Liver (tissue), 8 donors: ENCODE measurements at regions not wholly inside any gene's neighbourhood (a gene's known extent, or its start where the extent isn't known, plus 50 kb on each side); places are given as distances from the start of the nearest gene placed in this dataset.

Source experiments
- DNase-seq: peaks from one replicate; pipeline ENCODE4 v3.0.0-alpha.2; 2017; ENCODE audit warnings: low spot score
- H3K27ac ChIP-seq, 2 donors: one replicate each; pipeline ENCODE4 v1.7.0; 2013; ENCODE audit warnings: inconsistent platforms in 2 of 2, low read length in 2 of 2, control low read depth in 1 of 2, low read depth in 1 of 2, mild to moderate bottlenecking in 1 of 2
- H3K27me3 ChIP-seq, 4 donors: one replicate each; pipeline versions ENCODE4 v1.6.1 to v1.7.0; 2013; ENCODE audit warnings: low read length in 3 of 4, inconsistent platforms in 1 of 4, mild to moderate bottlenecking in 1 of 4, moderate library complexity in 1 of 4; ENCODE audit not compliant: control insufficient read depth in 4 of 4, insufficient read depth in 4 of 4
- H3K36me3 ChIP-seq, 4 donors: one replicate each; pipeline versions ENCODE4 v1.6.1 to v1.7.0; 2013; ENCODE audit warnings: low read length in 3 of 4, mild to moderate bottlenecking in 3 of 4, low read depth in 1 of 4, moderate library complexity in 1 of 4; ENCODE audit not compliant: control insufficient read depth in 4 of 4, insufficient read depth in 3 of 4
- H3K4me1 ChIP-seq, 4 donors: one replicate each; pipeline versions ENCODE4 v1.6.1 to v1.7.0; 2013; ENCODE audit warnings: low read length in 3 of 4, mild to moderate bottlenecking in 3 of 4, moderate library complexity in 1 of 4; ENCODE audit not compliant: control insufficient read depth in 4 of 4, insufficient read depth in 4 of 4
- H3K4me3 ChIP-seq, 3 donors: one replicate each; pipeline versions ENCODE4 v1.6.1 to v1.7.0; 2013; ENCODE audit warnings: low read length in 3 of 3, control low read depth in 1 of 3, low read depth in 1 of 3, mild to moderate bottlenecking in 1 of 3
- H3K9ac ChIP-seq, 2 donors: one replicate each; pipeline ENCODE4 v1.7.0; 2013; ENCODE audit warnings: low read length in 2 of 2, mild to moderate bottlenecking in 2 of 2, moderate library complexity in 2 of 2, control low read depth in 1 of 2, low read depth in 1 of 2
- H3K9me3 ChIP-seq, 4 donors: one replicate each; pipeline versions ENCODE4 v1.6.1 to v1.7.0; 2013; ENCODE audit warnings: low read length in 3 of 4; ENCODE audit not compliant: control insufficient read depth in 4 of 4
- CTCF ChIP-seq: fragments of 150-350 bp; IDR thresholded peaks from 2 replicates; pipeline ENCODE4 v1.5.1; 2017; ENCODE audit warnings: improper control_type of control experiment, low read depth, low read length; ENCODE audit not compliant: missing input control
- FOXA2 ChIP-seq: IDR thresholded peaks from 2 replicates; pipeline ENCODE4 v1.6.1; 2016; ENCODE audit warnings: antibody characterized with exemption
- HNF4A ChIP-seq, 2 donors: conservative IDR thresholded peaks; 2 replicates each; pipeline ENCODE4 v1.6.1; 2016; ENCODE audit warnings: antibody characterized with exemption in 2 of 2, mild to moderate bottlenecking in 2 of 2
- HNF4G ChIP-seq: IDR thresholded peaks from 2 replicates; pipeline ENCODE4 v1.6.1; 2016; ENCODE audit warnings: antibody characterized with exemption
- JUND ChIP-seq, 2 donors: IDR thresholded peaks; 2 replicates each; pipeline ENCODE4 v1.6.1; 2016; ENCODE audit warnings: antibody characterized with exemption in 2 of 2
- RAD21 ChIP-seq, 2 donors: IDR thresholded peaks; 2 replicates each; pipeline ENCODE4 v1.6.1; 2016; ENCODE audit warnings: antibody characterized with exemption in 2 of 2, mild to moderate bottlenecking in 2 of 2
- REST ChIP-seq: IDR thresholded peaks from 2 replicates; pipeline ENCODE4 v1.6.1; 2016; ENCODE audit warnings: antibody characterized with exemption, mild to moderate bottlenecking
- RXRA ChIP-seq, 2 donors: IDR thresholded peaks; 2 replicates each; pipeline ENCODE4 v1.6.1; 2017 to 2018; ENCODE audit warnings: antibody characterized with exemption in 2 of 2, mild to moderate bottlenecking in 1 of 2
- SP1 ChIP-seq: IDR thresholded peaks from 2 replicates; pipeline ENCODE4 v1.6.1; 2018; ENCODE audit warnings: antibody characterized with exemption, mild to moderate bottlenecking
- TAF1 ChIP-seq: conservative IDR thresholded peaks from 2 replicates; pipeline ENCODE4 v1.6.1; 2016; ENCODE audit warnings: antibody characterized with exemption, mild to moderate bottlenecking
- YY1 ChIP-seq: IDR thresholded peaks from 2 replicates; pipeline ENCODE4 v1.6.1; 2016; ENCODE audit warnings: antibody characterized with exemption, mild to moderate bottlenecking
- WGBS: extraction: QIAGEN DNeasy Blood & Tissue Kit; methylation state at CpG from one replicate; pipeline ENCODE4 v1.1.7; 2013; 5-methylcytosine and 5-hydroxymethylcytosine counted together
- TF ChIP-seq, protein P1 (sequence below): IDR thresholded peaks from 2 replicates; pipeline ENCODE4 v1.6.1; 2016; ENCODE audit warnings: antibody characterized with exemption
- donor health status: healthy.
- donor health status: healthy.
- donor health status: healthy.
- donor health status: healthy.
- donor health status: healthy.

GRCh38 chr16:55214412-55214811, 109.6 kb upstream of the IRX6 start:
- H3K36me3 ChIP-seq = no peaks in the 10 kb centered on the region
- no peak for DNase-seq
- H3K4me1 ChIP-seq = no peaks in the 10 kb centered on the region
- WGBS = 25% methylated on average over 2 of the region's 2 CpGs
- H3K9me3 ChIP-seq = no peaks in the 10 kb centered on the region
- H3K4me3 ChIP-seq = no peak overlapping the region
- H3K27me3 ChIP-seq = no peaks in the 10 kb centered on the region
- H3K9ac ChIP-seq = no peak overlapping the region
- H3K27ac ChIP-seq = no peak overlapping the region
- TF ChIP-seq TAF1 (no peak), RXRA (IDR thresholded peaks at IDR 0.05) (no peak), CTCF (no peak), JUND (IDR thresholded peaks at IDR 0.05) (no peak), HNF4A (conservative IDR thresholded peaks at IDR 0.05) (no peak), HNF4G (no peak), YY1 (no peak)
- TF ChIP-seq, protein P1, sequence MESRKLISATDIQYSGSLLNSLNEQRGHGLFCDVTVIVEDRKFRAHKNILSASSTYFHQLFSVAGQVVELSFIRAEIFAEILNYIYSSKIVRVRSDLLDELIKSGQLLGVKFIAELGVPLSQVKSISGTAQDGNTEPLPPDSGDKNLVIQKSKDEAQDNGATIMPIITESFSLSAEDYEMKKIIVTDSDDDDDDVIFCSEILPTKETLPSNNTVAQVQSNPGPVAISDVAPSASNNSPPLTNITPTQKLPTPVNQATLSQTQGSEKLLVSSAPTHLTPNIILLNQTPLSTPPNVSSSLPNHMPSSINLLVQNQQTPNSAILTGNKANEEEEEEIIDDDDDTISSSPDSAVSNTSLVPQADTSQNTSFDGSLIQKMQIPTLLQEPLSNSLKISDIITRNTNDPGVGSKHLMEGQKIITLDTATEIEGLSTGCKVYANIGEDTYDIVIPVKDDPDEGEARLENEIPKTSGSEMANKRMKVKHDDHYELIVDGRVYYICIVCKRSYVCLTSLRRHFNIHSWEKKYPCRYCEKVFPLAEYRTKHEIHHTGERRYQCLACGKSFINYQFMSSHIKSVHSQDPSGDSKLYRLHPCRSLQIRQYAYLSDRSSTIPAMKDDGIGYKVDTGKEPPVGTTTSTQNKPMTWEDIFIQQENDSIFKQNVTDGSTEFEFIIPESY = no peak

- Histone ChIP-seq H3K9me3 (no peaks in the 10 kb centered on the region), H3K9ac (no peak overlapping the region), H3K27me3 (no peaks in the 10 kb centered on the region), H3K4me3 (no peak overlapping the region), H3K27ac (no peak overlapping the region), H3K36me3 (no peaks in the 10 kb centered on the region), H3K4me1 (no peaks in the 10 kb centered on the region)
- no peak for DNase-seq
- TF ChIP-seq SP1 = no peak
- no peak for TF ChIP-seq HNF4G
- no peak for TF ChIP-seq RAD21 (IDR thresholded peaks at IDR 0.05)
- no peak for TF ChIP-seq RXRA (IDR thresholded peaks at IDR 0.05)
- TF ChIP-seq REST = no peak
- TF ChIP-seq FOXA2 = no peak
- no peak for TF ChIP-seq YY1
- WGBS = 70% methylated on average over 5 of the region's 5 CpGs
These were observed 109.0 kb upstream of the IRX6 start for GRCh38 chr16:55214974-55215494.
